ENCODE measurements at regions not wholly inside any gene's neighbourhood (a gene's known extent, or its start where the extent isn't known, plus 50 kb on each side); places are given as distances from the start of the nearest gene placed in this dataset.

- Histone ChIP-seq H3K27me3 (ENCODE audit: control insufficient read depth in 5 of 5, insufficient read depth in 4 of 5, low read length in 5 of 5) (peaks cover 0 to 8% (median 3%) of the 10 kb centered on the region in 5 donors), H3K27ac (ENCODE audit: low read depth, low read length) (no peak overlapping the region), H3K4me3 (ENCODE audit: low read depth in 1 of 5, low read length in 5 of 5) (no peak overlapping the region), H3K36me3 (ENCODE audit: control insufficient read depth in 5 of 5, insufficient read depth in 5 of 5, low read length in 5 of 5) (no peaks in the 10 kb centered on the region), H3K9me3 (ENCODE audit: control insufficient read depth in 5 of 5, low read length in 5 of 5) (peaks cover 0 to 6% (median 0%) of the 10 kb centered on the region in 5 donors), H3K9ac (ENCODE audit: low read length in 5 of 5) (no peak overlapping the region), H3K4me1 (ENCODE audit: control insufficient read depth in 5 of 5, insufficient read depth in 5 of 5, low read length in 5 of 5) (no peaks in the 10 kb centered on the region)
Observed at GRCh38 chrX:18017411-18017810, 156.3 kb upstream of the RAI2 start.

- H3K27ac ChIP-seq (ENCODE audit: low read depth, low read length): no peak overlapping the region
- peaks cover 0 to 6% (median 0%) of the 10 kb centered on the region in 5 donors for H3K9me3 ChIP-seq (ENCODE audit: control insufficient read depth in 5 of 5, low read length in 5 of 5)
- no peaks in the 10 kb centered on the region for H3K4me1 ChIP-seq (ENCODE audit: control insufficient read depth in 5 of 5, insufficient read depth in 5 of 5, low read length in 5 of 5)
- peaks cover 0 to 10% (median 3%) of the 10 kb centered on the region in 5 donors for H3K27me3 ChIP-seq (ENCODE audit: control insufficient read depth in 5 of 5, insufficient read depth in 4 of 5, low read length in 5 of 5)
- H3K36me3 ChIP-seq (ENCODE audit: control insufficient read depth in 5 of 5, insufficient read depth in 5 of 5, low read length in 5 of 5): no peaks in the 10 kb centered on the region
- H3K9ac ChIP-seq (ENCODE audit: low read length in 5 of 5): no peak overlapping the region
- no peak overlapping the region for H3K4me3 ChIP-seq (ENCODE audit: low read depth in 1 of 5, low read length in 5 of 5)
Observed at GRCh38 chrX:18016941-18017340, 155.8 kb upstream of the RAI2 start.

- no peaks in the 10 kb centered on the region for H3K36me3 ChIP-seq (ENCODE audit: control insufficient read depth in 5 of 5, insufficient read depth in 5 of 5, low read length in 5 of 5)
- no peak overlapping the region for H3K27ac ChIP-seq (ENCODE audit: low read depth, low read length)
- no peak overlapping the region for H3K9ac ChIP-seq (ENCODE audit: low read length in 5 of 5)
- H3K9me3 ChIP-seq (ENCODE audit: control insufficient read depth in 5 of 5, low read length in 5 of 5): peaks cover 0 to 2% (median 0%) of the 10 kb centered on the region in 5 donors
- H3K27me3 ChIP-seq (ENCODE audit: control insufficient read depth in 5 of 5, insufficient read depth in 4 of 5, low read length in 5 of 5): peaks cover 0 to 12% (median 6%) of the 10 kb centered on the region in 5 donors
- no peaks in the 10 kb centered on the region for H3K4me1 ChIP-seq (ENCODE audit: control insufficient read depth in 5 of 5, insufficient read depth in 5 of 5, low read length in 5 of 5)
- no peak overlapping the region for H3K4me3 ChIP-seq (ENCODE audit: low read depth in 1 of 5, low read length in 5 of 5)
Observed at GRCh38 chrX:18010253-18010652, 149.2 kb upstream of the RAI2 start.

- peaks cover 0 to 2% (median 0%) of the 10 kb centered on the region in 5 donors for H3K9me3 ChIP-seq (ENCODE audit: control insufficient read depth in 5 of 5, low read length in 5 of 5)
- H3K4me3 ChIP-seq (ENCODE audit: low read depth in 1 of 5, low read length in 5 of 5): no peak overlapping the region
- no peaks in the 10 kb centered on the region for H3K4me1 ChIP-seq (ENCODE audit: control insufficient read depth in 5 of 5, insufficient read depth in 5 of 5, low read length in 5 of 5)
- peaks cover 0 to 19% (median 10%) of the 10 kb centered on the region in 5 donors for H3K27me3 ChIP-seq (ENCODE audit: control insufficient read depth in 5 of 5, insufficient read depth in 4 of 5, low read length in 5 of 5)
- H3K36me3 ChIP-seq (ENCODE audit: control insufficient read depth in 5 of 5, insufficient read depth in 5 of 5, low read length in 5 of 5): no peaks in the 10 kb centered on the region
- no peak overlapping the region for H3K9ac ChIP-seq (ENCODE audit: low read length in 5 of 5)
- no peak overlapping the region for H3K27ac ChIP-seq (ENCODE audit: low read depth, low read length)
Observed at GRCh38 chrX:18003876-18004275, 142.8 kb upstream of the RAI2 start.

- Histone ChIP-seq H3K4me1 (ENCODE audit: control insufficient read depth in 5 of 5, insufficient read depth in 5 of 5, low read length in 5 of 5) (no peaks in the 10 kb centered on the region), H3K4me3 (ENCODE audit: low read depth in 1 of 5, low read length in 5 of 5) (no peak overlapping the region), H3K36me3 (ENCODE audit: control insufficient read depth in 5 of 5, insufficient read depth in 5 of 5, low read length in 5 of 5) (no peaks in the 10 kb centered on the region), H3K27me3 (ENCODE audit: control insufficient read depth in 5 of 5, insufficient read depth in 4 of 5, low read length in 5 of 5) (peaks cover 0 to 20% (median 8%) of the 10 kb centered on the region in 5 donors), H3K27ac (ENCODE audit: low read depth, low read length) (no peak overlapping the region), H3K9ac (ENCODE audit: low read length in 5 of 5) (no peak overlapping the region), H3K9me3 (ENCODE audit: control insufficient read depth in 5 of 5, low read length in 5 of 5) (peaks cover 0 to 2% (median 0%) of the 10 kb centered on the region in 5 donors)
Observed at GRCh38 chrX:18002791-18003190, 141.7 kb upstream of the RAI2 start.

GRCh38 chrX:17994429-17994828, 133.3 kb upstream of the RAI2 start:
- no peaks in the 10 kb centered on the region for H3K36me3 ChIP-seq (ENCODE audit: control insufficient read depth in 5 of 5, insufficient read depth in 5 of 5, low read length in 5 of 5)
- H3K4me3 ChIP-seq (ENCODE audit: low read depth in 1 of 5, low read length in 5 of 5): no peak overlapping the region
- no peaks in the 10 kb centered on the region for H3K4me1 ChIP-seq (ENCODE audit: control insufficient read depth in 5 of 5, insufficient read depth in 5 of 5, low read length in 5 of 5)
- peaks cover 0 to 2% (median 0%) of the 10 kb centered on the region in 5 donors for H3K9me3 ChIP-seq (ENCODE audit: control insufficient read depth in 5 of 5, low read length in 5 of 5)
- H3K27me3 ChIP-seq (ENCODE audit: control insufficient read depth in 5 of 5, insufficient read depth in 4 of 5, low read length in 5 of 5): peaks cover 0 to 13% (median 8%) of the 10 kb centered on the region in 5 donors
- no peak overlapping the region for H3K27ac ChIP-seq (ENCODE audit: low read depth, low read length)
- no peak overlapping the region for H3K9ac ChIP-seq (ENCODE audit: low read length in 5 of 5)

- Histone ChIP-seq H3K27me3 (ENCODE audit: control insufficient read depth in 5 of 5, insufficient read depth in 4 of 5, low read length in 5 of 5) (peaks cover 0 to 11% (median 3%) of the 10 kb centered on the region in 5 donors), H3K9me3 (ENCODE audit: control insufficient read depth in 5 of 5, low read length in 5 of 5) (no peaks in the 10 kb centered on the region), H3K36me3 (ENCODE audit: control insufficient read depth in 5 of 5, insufficient read depth in 5 of 5, low read length in 5 of 5) (no peaks in the 10 kb centered on the region), H3K4me3 (ENCODE audit: low read depth in 1 of 5, low read length in 5 of 5) (no peak overlapping the region), H3K9ac (ENCODE audit: low read length in 5 of 5) (no peak overlapping the region), H3K4me1 (ENCODE audit: control insufficient read depth in 5 of 5, insufficient read depth in 5 of 5, low read length in 5 of 5) (no peaks in the 10 kb centered on the region), H3K27ac (ENCODE audit: low read depth, low read length) (no peak overlapping the region)
Observed at GRCh38 chrX:17993062-17993461, 132.0 kb upstream of the RAI2 start.

- Histone ChIP-seq H3K36me3 (ENCODE audit: control insufficient read depth in 5 of 5, insufficient read depth in 5 of 5, low read length in 5 of 5) (no peaks in the 10 kb centered on the region), H3K27me3 (ENCODE audit: control insufficient read depth in 5 of 5, insufficient read depth in 4 of 5, low read length in 5 of 5) (peaks cover 0 to 9% (median 5%) of the 10 kb centered on the region in 5 donors), H3K27ac (ENCODE audit: low read depth, low read length) (no peak overlapping the region), H3K4me3 (ENCODE audit: low read depth in 1 of 5, low read length in 5 of 5) (no peak overlapping the region), H3K9me3 (ENCODE audit: control insufficient read depth in 5 of 5, low read length in 5 of 5) (peaks cover 0 to 4% (median 0%) of the 10 kb centered on the region in 5 donors), H3K9ac (ENCODE audit: low read length in 5 of 5) (no peak overlapping the region), H3K4me1 (ENCODE audit: control insufficient read depth in 5 of 5, insufficient read depth in 5 of 5, low read length in 5 of 5) (no peaks in the 10 kb centered on the region)
Observed at GRCh38 chrX:17990532-17990931, 129.4 kb upstream of the RAI2 start.

GRCh38 chrX:17987783-17988182, 126.7 kb upstream of the RAI2 start:
- Histone ChIP-seq H3K9me3 (ENCODE audit: control insufficient read depth in 5 of 5, low read length in 5 of 5) (peaks cover under 1 to 10% (median 6%) of the 10 kb centered on the region in 5 donors), H3K4me3 (ENCODE audit: low read depth in 1 of 5, low read length in 5 of 5) (no peak overlapping the region), H3K4me1 (ENCODE audit: control insufficient read depth in 5 of 5, insufficient read depth in 5 of 5, low read length in 5 of 5) (no peaks in the 10 kb centered on the region), H3K9ac (ENCODE audit: low read length in 5 of 5) (no peak overlapping the region), H3K27me3 (ENCODE audit: control insufficient read depth in 5 of 5, insufficient read depth in 4 of 5, low read length in 5 of 5) (peaks cover 0 to 9% (median 5%) of the 10 kb centered on the region in 5 donors), H3K36me3 (ENCODE audit: control insufficient read depth in 5 of 5, insufficient read depth in 5 of 5, low read length in 5 of 5) (no peaks in the 10 kb centered on the region), H3K27ac (ENCODE audit: low read depth, low read length) (no peak overlapping the region)

- H3K27ac ChIP-seq (ENCODE audit: low read depth, low read length): no peak overlapping the region
- no peak overlapping the region for H3K9ac ChIP-seq (ENCODE audit: low read length in 5 of 5)
- H3K4me1 ChIP-seq (ENCODE audit: control insufficient read depth in 5 of 5, insufficient read depth in 5 of 5, low read length in 5 of 5): no peaks in the 10 kb centered on the region
- H3K36me3 ChIP-seq (ENCODE audit: control insufficient read depth in 5 of 5, insufficient read depth in 5 of 5, low read length in 5 of 5): no peaks in the 10 kb centered on the region
- peaks cover 3 to 10% (median 6%) of the 10 kb centered on the region in 5 donors for H3K9me3 ChIP-seq (ENCODE audit: control insufficient read depth in 5 of 5, low read length in 5 of 5)
- H3K27me3 ChIP-seq (ENCODE audit: control insufficient read depth in 5 of 5, insufficient read depth in 4 of 5, low read length in 5 of 5): peaks cover 0 to 7% (median 5%) of the 10 kb centered on the region in 5 donors
- H3K4me3 ChIP-seq (ENCODE audit: low read depth in 1 of 5, low read length in 5 of 5): no peak overlapping the region
Observed at GRCh38 chrX:17986977-17987376, 125.9 kb upstream of the RAI2 start.

Data from subcutaneous abdominal adipose tissue (tissue), 5 donors.